ENCODE measurements at regions not wholly inside any gene's neighbourhood (a gene's known extent, or its start where the extent isn't known, plus 50 kb on each side); places are given as distances from the start of the nearest gene placed in this dataset.
A peak's percentile ranks its signal among the peaks of the same experiment; 100 is the strongest.

DNA sequence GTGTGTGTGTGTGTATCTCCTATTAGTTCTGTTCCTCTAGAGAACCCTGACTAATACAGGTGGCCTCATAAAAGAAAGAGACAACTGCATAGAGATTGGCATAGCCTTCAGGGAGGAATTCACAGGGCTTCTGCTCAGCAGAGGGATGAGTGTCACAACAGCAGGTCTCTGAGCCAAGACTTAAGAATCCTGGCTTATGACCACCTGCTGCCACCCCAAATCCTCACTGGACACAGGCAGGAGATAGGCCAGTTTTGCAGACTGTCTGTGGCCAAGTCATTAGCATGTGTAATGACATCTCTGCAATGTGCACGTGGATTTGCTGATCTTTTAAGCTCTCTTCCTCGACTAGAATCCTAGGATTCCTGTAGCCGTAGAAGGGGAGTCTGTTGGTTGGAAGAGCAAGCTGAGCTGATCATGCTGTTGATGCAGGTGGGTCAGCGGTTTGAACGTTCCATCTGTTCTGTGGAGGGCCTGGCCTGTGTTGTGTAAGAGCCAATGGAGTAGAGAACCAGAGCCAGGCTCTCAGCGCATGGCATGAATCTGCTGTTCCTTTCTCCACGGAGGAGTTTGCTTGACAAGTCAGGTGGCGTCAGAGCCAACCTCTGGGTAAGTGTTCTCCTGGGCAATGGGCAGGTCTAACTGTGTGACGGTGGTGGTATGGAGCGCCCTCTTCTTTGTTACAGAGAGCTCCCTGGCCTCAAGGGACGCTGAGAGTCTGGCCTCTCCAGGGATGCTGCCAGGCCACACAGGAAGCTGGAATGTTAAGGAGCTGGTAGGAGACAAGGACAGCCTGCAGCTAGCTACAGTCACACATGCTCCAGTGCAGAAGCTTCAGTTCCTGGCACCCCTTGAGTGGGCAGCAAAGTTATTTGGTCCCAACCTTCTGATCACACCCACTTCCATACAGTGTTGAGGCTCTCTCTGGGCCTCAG, 503.1 kb downstream of the FOXO1 start:
- DNase-seq (ENCODE audit: low read depth), result no peak
- Histone ChIP-seq H3K27me3 (ENCODE audit: control insufficient read depth, insufficient read depth, low read length) (no peaks in the 10 kb centered on the region), H3K36me3 (ENCODE audit: control insufficient read depth, insufficient read depth, low read length) (no peaks in the 10 kb centered on the region), H3K4me3 (ENCODE audit: low read depth, low read length) (no peak overlapping the region)
- TF ChIP-seq, protein P1, sequence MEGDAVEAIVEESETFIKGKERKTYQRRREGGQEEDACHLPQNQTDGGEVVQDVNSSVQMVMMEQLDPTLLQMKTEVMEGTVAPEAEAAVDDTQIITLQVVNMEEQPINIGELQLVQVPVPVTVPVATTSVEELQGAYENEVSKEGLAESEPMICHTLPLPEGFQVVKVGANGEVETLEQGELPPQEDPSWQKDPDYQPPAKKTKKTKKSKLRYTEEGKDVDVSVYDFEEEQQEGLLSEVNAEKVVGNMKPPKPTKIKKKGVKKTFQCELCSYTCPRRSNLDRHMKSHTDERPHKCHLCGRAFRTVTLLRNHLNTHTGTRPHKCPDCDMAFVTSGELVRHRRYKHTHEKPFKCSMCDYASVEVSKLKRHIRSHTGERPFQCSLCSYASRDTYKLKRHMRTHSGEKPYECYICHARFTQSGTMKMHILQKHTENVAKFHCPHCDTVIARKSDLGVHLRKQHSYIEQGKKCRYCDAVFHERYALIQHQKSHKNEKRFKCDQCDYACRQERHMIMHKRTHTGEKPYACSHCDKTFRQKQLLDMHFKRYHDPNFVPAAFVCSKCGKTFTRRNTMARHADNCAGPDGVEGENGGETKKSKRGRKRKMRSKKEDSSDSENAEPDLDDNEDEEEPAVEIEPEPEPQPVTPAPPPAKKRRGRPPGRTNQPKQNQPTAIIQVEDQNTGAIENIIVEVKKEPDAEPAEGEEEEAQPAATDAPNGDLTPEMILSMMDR (IDR thresholded peaks at IDR 0.05; ENCODE audit: insufficient read depth, low read length, poor library complexity, severe bottlenecking), result no peak

DNA sequence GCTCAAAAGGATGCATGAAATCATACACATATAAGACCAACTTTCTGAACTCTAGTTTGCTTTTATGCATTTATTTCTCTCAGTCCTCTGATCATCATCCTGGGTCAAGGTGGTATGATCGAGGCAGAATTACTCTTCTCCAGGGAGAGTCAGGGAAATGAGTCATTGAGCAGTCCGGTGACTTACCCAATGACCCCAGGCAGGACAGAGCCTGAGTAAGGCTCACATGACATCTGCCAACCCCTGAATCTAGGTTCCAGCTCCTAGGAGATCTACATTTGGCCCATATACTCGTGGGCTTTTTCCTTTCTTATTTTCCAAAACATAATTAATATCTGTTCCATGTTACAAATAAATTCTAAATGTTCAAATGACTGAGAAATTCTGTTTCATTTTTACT, 502.3 kb downstream of the FOXO1 start:
- Histone ChIP-seq H3K36me3 (ENCODE audit: control insufficient read depth, insufficient read depth, low read length) (no peaks in the 10 kb centered on the region), H3K4me3 (ENCODE audit: low read depth, low read length) (no peak overlapping the region), H3K27me3 (ENCODE audit: control insufficient read depth, insufficient read depth, low read length) (no peaks in the 10 kb centered on the region)
- DNase-seq (ENCODE audit: low read depth), result peak; percentile 61
- TF ChIP-seq, protein P1 (IDR thresholded peaks at IDR 0.05; ENCODE audit: insufficient read depth, low read length, poor library complexity, severe bottlenecking), result no peak

DNA sequence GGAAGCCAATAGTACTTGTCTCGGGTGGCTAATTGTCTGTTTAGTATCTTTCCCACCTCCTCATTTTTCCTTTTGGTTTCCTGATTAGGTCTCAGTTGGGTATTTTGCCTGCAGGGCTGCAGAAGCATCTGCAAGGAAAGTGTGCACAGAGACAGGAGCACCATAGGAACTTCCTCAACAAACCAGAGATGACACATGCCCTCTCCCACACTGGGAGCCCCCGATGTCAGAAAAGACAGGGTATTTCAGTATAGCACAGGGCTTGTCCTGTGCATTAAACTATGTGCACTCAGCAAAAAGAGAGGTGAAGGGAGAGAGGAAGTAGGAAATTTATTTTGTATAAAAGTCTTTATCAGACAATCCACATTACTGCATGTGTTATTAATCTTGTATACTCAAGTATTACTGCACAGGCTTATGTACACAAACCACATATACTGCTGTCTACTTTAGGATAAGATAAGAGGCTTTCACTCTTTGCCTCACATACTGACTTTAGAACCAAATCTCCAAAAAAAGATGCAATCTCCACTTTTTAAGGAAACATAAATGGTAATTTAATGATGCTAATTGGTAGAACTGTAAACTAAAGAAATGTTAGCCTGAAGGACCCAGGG, 501.0 kb downstream of the FOXO1 start:
- TF ChIP-seq, protein P1 (IDR thresholded peaks at IDR 0.05; ENCODE audit: insufficient read depth, low read length, poor library complexity, severe bottlenecking), result no peak
- no peak for DNase-seq (ENCODE audit: low read depth)

DNA sequence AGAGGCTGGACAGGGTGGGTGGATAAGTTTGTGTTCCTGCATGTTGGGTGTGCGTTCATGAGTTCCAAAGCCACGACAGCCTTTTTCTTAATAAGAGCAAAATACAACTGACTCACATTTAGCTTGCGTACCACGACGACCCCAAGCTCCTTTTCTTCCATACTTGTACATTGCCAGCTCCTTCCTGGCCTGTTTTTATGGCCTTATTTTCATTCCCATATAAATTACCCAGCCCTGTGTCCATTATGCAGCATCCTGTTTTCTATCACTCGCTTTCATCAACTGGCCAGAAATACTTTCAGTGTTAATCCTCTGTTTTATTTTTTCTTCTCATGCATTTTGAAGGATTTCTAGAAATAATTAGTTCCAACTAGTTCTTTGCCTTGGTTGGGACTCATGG, 499.1 kb downstream of the FOXO1 start:
- Histone ChIP-seq H3K4me3 (ENCODE audit: low read depth, low read length) (no peak overlapping the region), H3K27me3 (ENCODE audit: control insufficient read depth, insufficient read depth, low read length) (peaks cover under 1% of the 10 kb centered on the region), H3K36me3 (ENCODE audit: control insufficient read depth, insufficient read depth, low read length) (no peaks in the 10 kb centered on the region)
- TF ChIP-seq, protein P1 (IDR thresholded peaks at IDR 0.05; ENCODE audit: insufficient read depth, low read length, poor library complexity, severe bottlenecking), result no peak
- no peak for DNase-seq (ENCODE audit: low read depth)

More for the DNA sequence above, 501.0 kb downstream of the FOXO1 start:
- Histone ChIP-seq H3K4me3 (ENCODE audit: low read depth, low read length) (no peak overlapping the region), H3K27me3 (ENCODE audit: control insufficient read depth, insufficient read depth, low read length) (no peaks in the 10 kb centered on the region), H3K36me3 (ENCODE audit: control insufficient read depth, insufficient read depth, low read length) (no peaks in the 10 kb centered on the region)

DNA sequence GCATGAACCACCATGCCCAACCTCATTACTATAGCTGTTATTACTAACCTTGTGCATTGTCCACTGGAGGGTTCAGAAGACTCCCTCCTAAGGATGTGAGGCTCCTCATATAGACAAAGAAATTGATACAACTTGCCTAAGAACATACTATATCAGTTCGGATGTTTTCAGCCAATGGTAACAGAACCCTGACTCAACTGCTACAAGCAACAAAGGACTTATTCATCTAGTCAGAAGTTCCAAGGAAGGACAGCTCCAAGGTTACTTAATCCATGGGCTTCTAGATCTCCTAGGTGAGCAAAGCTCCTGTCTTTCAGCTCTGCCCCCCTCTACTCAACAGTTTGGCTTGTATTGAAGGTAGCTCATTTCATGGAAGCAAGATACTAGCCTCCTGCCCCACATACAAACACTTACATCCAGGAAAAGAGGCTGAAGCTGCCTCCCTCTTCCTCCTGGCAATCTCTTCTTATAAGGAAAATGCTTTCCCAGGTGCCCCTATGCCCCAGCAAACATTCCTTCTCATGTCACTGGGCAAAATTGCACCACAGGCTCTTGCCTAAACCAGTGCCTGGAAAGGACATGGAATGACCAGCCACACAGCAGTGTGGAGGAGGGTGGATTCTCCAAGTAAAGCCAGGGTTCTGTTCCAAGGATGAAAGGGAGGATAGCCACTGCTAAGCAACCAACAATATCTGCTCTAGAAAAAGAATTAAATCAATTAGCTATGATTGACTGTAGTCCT, 497.8 kb downstream of the FOXO1 start:
- Histone ChIP-seq H3K4me3 (ENCODE audit: low read depth, low read length) (no peak overlapping the region), H3K27me3 (ENCODE audit: control insufficient read depth, insufficient read depth, low read length) (peaks cover 3% of the 10 kb centered on the region)
- no peak for DNase-seq (ENCODE audit: low read depth)

More for the DNA sequence above, 497.8 kb downstream of the FOXO1 start:
- TF ChIP-seq, protein P1 (IDR thresholded peaks at IDR 0.05; ENCODE audit: insufficient read depth, low read length, poor library complexity, severe bottlenecking), result no peak
- no peaks in the 10 kb centered on the region for H3K36me3 ChIP-seq (ENCODE audit: control insufficient read depth, insufficient read depth, low read length)

Data from kidney epithelial cell (primary cell).